HG03196 (cell line): ENCODE measurements at regions not wholly inside any gene's neighbourhood (a gene's known extent, or its start where the extent isn't known, plus 50 kb on each side); places are given as distances from the start of the nearest gene placed in this dataset.
"Not testable (repeated sequence)": the region's sequence is repeated elsewhere in the genome, so short reads cannot be mapped to it uniquely, and the experiment has no call there.

Experiments
- ATAC-seq: cut with Tn5 transposase; IDR thresholded peaks from one replicate; pipeline ENCODE4 v1.9.1; 2021; ENCODE audit not compliant: unreplicated experiment

GRCh38 chr7:32691965-32692815, 196.9 kb downstream of the AVL9 start:
- peak; percentile 82 for ATAC-seq

DNA sequence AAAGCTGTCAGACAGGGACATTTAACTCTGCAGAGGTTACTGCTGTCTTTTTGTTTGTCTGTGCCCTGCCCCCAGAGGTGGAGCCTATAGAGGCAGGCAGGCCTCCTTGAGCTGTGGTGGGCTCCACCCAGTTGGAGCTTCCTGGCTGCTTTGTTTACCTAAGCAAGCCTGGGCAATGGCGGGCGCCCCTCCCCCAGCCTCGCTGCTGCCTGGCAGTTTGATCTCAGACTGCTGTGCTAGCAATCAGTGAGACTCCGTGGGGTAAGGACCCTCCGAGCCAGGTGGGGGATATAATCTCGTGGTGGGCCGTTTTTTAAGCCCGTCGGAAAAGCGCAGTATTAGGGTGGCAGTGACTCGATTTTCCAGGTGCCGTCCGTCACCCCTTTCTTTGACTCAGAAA, 192.8 kb downstream of the AVL9 start:
- not testable (repeated sequence) for ATAC-seq

DNA sequence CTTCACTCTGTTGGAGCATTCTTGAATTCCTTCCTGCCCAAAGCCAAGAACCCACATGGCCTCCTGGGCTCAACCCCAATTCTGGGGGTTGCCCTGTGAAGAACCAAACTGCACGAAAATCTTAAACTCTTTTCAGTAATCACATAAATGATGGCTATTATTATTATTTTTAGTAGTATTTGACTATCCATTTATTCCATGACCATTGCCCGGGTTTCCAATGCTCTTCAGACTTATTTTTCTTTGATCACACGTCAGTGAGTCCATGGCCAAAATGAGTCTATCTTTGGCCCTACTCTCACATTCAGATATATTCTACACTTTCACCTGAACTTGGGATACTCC, 185.9 kb downstream of the AVL9 start:
- no peak for ATAC-seq

DNA sequence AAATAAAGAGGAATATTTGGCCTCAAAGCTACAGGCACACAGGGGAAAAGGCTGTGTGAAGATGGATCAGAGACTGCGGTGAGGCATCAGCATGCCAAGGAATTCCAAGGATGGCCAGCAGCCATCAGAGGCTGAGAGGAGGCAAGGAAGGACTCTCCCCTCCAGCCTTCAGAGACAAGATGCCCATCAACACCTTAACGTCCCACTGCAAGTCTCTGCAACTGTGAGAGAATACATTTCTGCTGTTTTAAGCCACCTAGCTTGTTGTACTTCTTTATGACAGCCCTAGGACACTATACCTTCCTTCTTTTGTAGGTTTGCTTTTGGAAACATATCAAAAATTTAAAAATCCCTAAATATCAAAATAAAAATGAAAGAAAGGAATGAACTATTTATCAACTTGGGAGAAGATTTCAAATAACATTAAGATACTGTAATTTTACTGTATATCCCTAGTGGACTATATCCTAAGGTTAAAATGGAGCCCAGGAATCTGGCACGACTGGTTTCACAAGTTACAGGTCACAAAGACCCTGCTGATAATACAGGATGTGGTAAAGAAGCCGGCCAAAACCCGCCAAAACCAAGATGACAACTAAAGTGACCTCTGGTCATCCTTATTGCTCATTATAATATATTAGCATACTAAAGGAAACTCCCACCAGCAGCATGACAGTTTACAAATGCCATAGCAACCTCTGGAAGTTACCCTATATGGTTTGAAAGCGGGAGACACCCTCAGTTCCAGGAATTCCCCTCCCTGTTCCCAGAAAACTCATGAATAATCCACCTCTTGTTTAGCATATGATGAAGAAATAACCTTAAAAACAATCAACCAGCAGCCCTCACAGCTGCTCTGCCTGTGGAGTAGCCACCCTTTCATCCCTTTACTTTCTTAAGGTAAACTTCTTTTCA, 185.2 kb downstream of the AVL9 start:
- no peak for ATAC-seq

GRCh38 chr7:32679192-32679591, 183.9 kb downstream of the AVL9 start:
- no peak for ATAC-seq

GRCh38 chr7:32677593-32677992, 182.3 kb downstream of the AVL9 start:
- no peak for ATAC-seq

DNA sequence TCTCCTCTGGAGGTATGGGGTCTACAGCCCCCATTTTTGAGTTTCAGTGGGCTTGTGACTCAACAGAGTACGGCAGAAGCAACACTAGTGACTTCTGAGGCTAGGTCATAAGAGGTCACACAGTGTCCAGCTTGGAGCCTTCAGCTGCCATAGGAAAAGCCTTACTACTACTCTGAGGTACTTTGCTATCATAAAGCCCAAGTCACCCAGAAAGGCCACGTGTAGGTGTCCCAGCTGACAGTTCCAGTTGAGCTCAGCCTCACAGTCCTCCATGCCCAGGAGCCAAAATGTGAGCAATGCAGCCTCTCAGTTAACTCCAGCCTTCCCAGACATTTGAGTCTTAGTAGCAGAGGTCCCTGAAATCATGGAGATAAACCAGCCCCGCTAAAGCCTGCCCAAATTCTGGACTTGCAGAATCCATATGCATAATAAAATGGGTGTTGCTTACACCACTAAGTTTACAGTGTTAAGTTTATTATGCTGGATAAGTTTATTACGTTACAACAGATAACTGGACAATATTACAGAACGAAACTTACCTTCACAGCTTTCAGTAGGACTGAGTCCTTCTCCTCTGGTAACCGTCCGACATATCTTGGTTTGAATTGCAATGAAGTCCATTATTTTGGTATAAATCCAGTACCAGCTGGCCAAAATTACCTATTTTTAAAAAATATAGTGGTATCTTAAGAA, 181.1 kb downstream of the AVL9 start:
- no peak for ATAC-seq

GRCh38 chr7:32673275-32673983, 178.1 kb downstream of the AVL9 start:
- no peak for ATAC-seq

- ATAC-seq: no peak
Measured at GRCh38 chr7:32670110-32671025, 175.1 kb downstream of the AVL9 start.

- ATAC-seq: peak; percentile 57
Measured at GRCh38 chr7:32669173-32669870, 174.0 kb downstream of the AVL9 start.

DNA sequence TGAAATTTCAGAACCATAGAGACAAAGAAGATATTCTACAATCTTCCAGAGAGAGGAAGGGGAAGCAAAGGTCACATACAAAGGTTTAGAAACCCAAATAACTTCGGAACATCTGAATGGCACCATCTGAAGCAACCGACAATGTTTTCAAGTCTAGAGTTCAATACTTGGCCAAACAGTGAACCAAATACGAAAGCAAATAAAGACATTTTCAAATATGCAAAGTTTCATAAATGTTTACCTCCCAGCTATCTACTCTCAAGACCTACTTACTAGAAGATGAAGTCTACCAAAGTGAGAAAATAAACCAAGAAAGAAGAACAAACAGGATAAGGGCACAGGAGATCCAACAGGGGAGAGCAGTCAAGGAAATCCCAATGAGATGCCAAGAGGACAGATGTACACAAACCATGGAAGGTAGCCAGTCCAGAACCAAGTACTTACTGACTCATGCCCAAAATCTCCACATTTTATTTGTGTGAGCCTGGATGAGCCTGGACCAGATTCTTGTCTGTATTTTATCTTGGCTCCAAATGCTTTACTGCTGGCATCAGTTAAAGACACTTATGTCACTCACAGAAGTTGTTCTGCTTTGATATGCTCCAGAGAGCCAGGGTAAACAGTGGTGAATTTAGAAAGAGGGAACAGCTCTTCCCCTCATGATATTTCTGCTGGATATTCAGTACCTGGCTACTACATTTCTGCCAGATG, 173.3 kb downstream of the AVL9 start:
- not testable (repeated sequence) for ATAC-seq

DNA sequence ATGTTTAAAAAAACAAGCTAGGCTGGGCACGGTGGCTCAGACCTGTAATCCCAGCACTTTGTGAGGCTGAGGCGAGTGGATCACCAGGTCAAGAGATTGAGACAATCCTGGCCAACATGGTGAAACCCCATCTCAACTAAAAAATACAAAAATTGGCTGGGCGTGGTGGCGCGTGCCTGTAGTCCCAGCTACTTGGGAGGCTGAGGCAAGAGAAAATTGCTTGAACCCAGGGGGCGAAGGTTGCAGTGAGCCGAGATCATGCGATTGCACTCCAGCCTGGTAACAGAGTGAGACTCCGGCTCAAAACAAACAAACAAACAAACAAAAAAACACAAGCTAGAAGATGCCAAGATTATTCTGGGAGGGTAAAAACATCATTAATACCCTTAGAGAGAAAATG, 172.3 kb downstream of the AVL9 start:
- not testable (repeated sequence) for ATAC-seq

GRCh38 chr7:32663805-32664211, 168.5 kb downstream of the AVL9 start:
- ATAC-seq: not testable (repeated sequence)

- not testable (repeated sequence) for ATAC-seq
Measured at GRCh38 chr7:32662509-32662908, 167.2 kb downstream of the AVL9 start.

DNA sequence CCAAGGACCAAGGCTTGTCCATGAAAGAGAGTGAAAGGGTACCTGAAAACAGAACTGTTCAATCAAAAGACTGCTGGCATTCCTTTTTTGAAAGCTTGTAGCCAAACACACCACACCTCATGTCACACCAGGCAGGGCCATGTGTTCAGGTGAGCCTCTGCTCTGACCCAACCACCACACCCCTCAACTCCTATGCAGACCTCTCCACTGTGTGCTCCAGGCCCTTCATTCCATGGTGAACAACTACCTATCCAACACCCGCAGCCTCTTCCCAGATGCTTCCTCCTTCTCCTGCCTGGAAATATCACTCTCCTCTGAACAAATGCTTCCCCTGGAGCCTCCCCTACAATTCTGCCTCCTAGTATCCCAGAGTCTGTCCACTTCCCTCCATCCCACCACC, 166.6 kb downstream of the AVL9 start:
- no peak for ATAC-seq

GRCh38 chr7:32661501-32661900, 166.2 kb downstream of the AVL9 start:
- no peak for ATAC-seq

GRCh38 chr7:32660936-32661335, 165.6 kb downstream of the AVL9 start:
- no peak for ATAC-seq

- no peak for ATAC-seq
Measured at GRCh38 chr7:32659853-32660252, 164.6 kb downstream of the AVL9 start.
